GM18867 (cell line): ENCODE measurements at regions not wholly inside any gene's neighbourhood (a gene's known extent, or its start where the extent isn't known, plus 50 kb on each side); places are given as distances from the start of the nearest gene placed in this dataset.

Experiments
- ATAC-seq: cut with Tn5 transposase; IDR thresholded peaks from one replicate; pipeline ENCODE4 v1.9.1; 2021; ENCODE audit warnings: mild to moderate bottlenecking, moderate library complexity; ENCODE audit not compliant: unreplicated experiment

- ATAC-seq, result no peak
These were observed 243.2 kb upstream of the GSE1 start for GRCh38 chr16:85369741-85370528.

- ATAC-seq, result no peak
These were observed 242.6 kb upstream of the GSE1 start for GRCh38 chr16:85370543-85370880.

- ATAC-seq, result no peak
These were observed 242.1 kb upstream of the GSE1 start for GRCh38 chr16:85370881-85371651.

GRCh38 chr16:85371948-85372347, 241.2 kb upstream of the GSE1 start:
- ATAC-seq, result no peak

GRCh38 chr16:85372627-85373372, 240.3 kb upstream of the GSE1 start:
- ATAC-seq, result no peak

- ATAC-seq, result no peak
These were observed 239.2 kb upstream of the GSE1 start for GRCh38 chr16:85373741-85374570.

- no peak for ATAC-seq
These were observed 238.6 kb upstream of the GSE1 start for GRCh38 chr16:85374571-85374872.

GRCh38 chr16:85375282-85375681, 237.8 kb upstream of the GSE1 start:
- no peak for ATAC-seq

GRCh38 chr16:85376292-85377095, 236.6 kb upstream of the GSE1 start:
- ATAC-seq, result no peak

- no peak for ATAC-seq
These were observed 235.6 kb upstream of the GSE1 start for GRCh38 chr16:85377388-85378144.

- ATAC-seq, result no peak
These were observed 234.7 kb upstream of the GSE1 start for GRCh38 chr16:85378145-85379040.

GRCh38 chr16:85379041-85380001, 233.8 kb upstream of the GSE1 start:
- no peak for ATAC-seq

GRCh38 chr16:85380002-85380395, 233.1 kb upstream of the GSE1 start:
- ATAC-seq, result no peak

GRCh38 chr16:85380905-85381737, 232.0 kb upstream of the GSE1 start:
- no peak for ATAC-seq

- no peak for ATAC-seq
These were observed 231.2 kb upstream of the GSE1 start for GRCh38 chr16:85381738-85382592.

GRCh38 chr16:85382717-85383118, 230.4 kb upstream of the GSE1 start:
- ATAC-seq, result no peak
